ENCODE measurements at regions not wholly inside any gene's neighbourhood (a gene's known extent, or its start where the extent isn't known, plus 50 kb on each side); places are given as distances from the start of the nearest gene placed in this dataset.

GRCh38 chr14:87489196-87489819, 503.7 kb downstream of the GALC start:
- TF ChIP-seq CTCF (IDR thresholded peaks at IDR 0.05) (no peak), EZH2 (IDR thresholded peaks at IDR 0.05) (no peak)

All from neural progenitor cell (in vitro differentiated cells).